Neural cell (in vitro differentiated cells): ENCODE measurements at regions not wholly inside any gene's neighbourhood (a gene's known extent, or its start where the extent isn't known, plus 50 kb on each side); places are given as distances from the start of the nearest gene placed in this dataset.

ENCODE experiments used
- H2AFZ ChIP-seq: fragments of 200-600, 300-800 bp; sonication (generic), shearing (Covaris generic); 2 replicates; pipeline ENCODE4 v1.6.0; 2014; ENCODE audit warnings: low read depth, mild to moderate bottlenecking, antibody characterized with exemption, low read length, moderate library complexity
- H3F3A ChIP-seq: fragments of 200-600 bp; shearing (Covaris generic); 2 replicates; pipeline ENCODE4 v1.6.1; 2016; ENCODE audit warnings: mild to moderate bottlenecking, moderate library complexity, mixed read lengths, antibody characterized with exemption, low read length; ENCODE audit not compliant: insufficient read depth, poor library complexity, severe bottlenecking
- H3K27ac ChIP-seq: fragments of 200-600, 300-800 bp; sonication (generic), shearing (Covaris generic); 2 replicates; pipeline ENCODE4 v1.5.1; 2014; ENCODE audit warnings: mild to moderate bottlenecking, low read length, moderate library complexity
- H3K27me3 ChIP-seq: fragments of 300-800, 200-600 bp; sonication (generic), shearing (Covaris generic); 2 replicates; pipeline ENCODE4 v1.6.0; 2014; ENCODE audit warnings: mild to moderate bottlenecking, low read depth, low read length, moderate library complexity; ENCODE audit not compliant: insufficient read depth
- H3K36me3 ChIP-seq: fragments of 300-800, 200-600 bp; sonication (generic), shearing (Covaris generic); 2 replicates; pipeline ENCODE4 v1.5.1; 2014; ENCODE audit warnings: mild to moderate bottlenecking, antibody characterized with exemption, low read length, moderate library complexity; ENCODE audit not compliant: insufficient read depth
- H3K4me2 ChIP-seq: fragments of 300-800, 200-600 bp; sonication (generic), shearing (Covaris generic); 2 replicates; pipeline ENCODE4 v1.6.0; 2014; ENCODE audit warnings: mild to moderate bottlenecking, low read length
- H3K4me3 ChIP-seq: fragments of 300-800, 200-600 bp; sonication (generic), shearing (Covaris generic); 2 replicates; pipeline ENCODE4 v1.5.1; 2014; ENCODE audit warnings: mild to moderate bottlenecking, low read length, moderate library complexity
- H3K79me2 ChIP-seq: fragments of 200-600 bp; shearing (Covaris generic); replicated peaks from 2 replicates; pipeline ENCODE4 v1.6.0; 2014; ENCODE audit warnings: mild to moderate bottlenecking, low read length, moderate library complexity; ENCODE audit not compliant: insufficient read depth
- H3K9ac ChIP-seq: fragments of 300-800, 200-600 bp; sonication (generic), shearing (Covaris generic); 2 replicates; pipeline ENCODE4 v1.6.1; 2016; ENCODE audit warnings: mild to moderate bottlenecking, low read length, mixed read lengths
- H3K9me2 ChIP-seq: fragments of 200-600 bp; shearing (Covaris generic); 2 replicates; pipeline ENCODE4 v1.6.1; 2016; ENCODE audit warnings: mild to moderate bottlenecking, low read length, mixed read lengths; ENCODE audit not compliant: insufficient read depth
- H3K9me3 ChIP-seq: fragments of 200-600, 300-800 bp; sonication (generic), shearing (Covaris generic); 2 replicates; pipeline ENCODE4 v1.6.1; 2016; ENCODE audit warnings: mild to moderate bottlenecking, mixed run types, low read length, moderate library complexity, mixed read lengths
- H4K20me1 ChIP-seq: fragments of 200-600 bp; shearing (Covaris generic); 2 replicates; pipeline ENCODE4 v1.6.1; 2016; ENCODE audit warnings: mild to moderate bottlenecking, mixed run types; ENCODE audit not compliant: insufficient read depth
- CTCF ChIP-seq: fragments of 450-650 bp; IDR thresholded peaks from 2 replicates; pipeline ENCODE4 v1.5.1; 2014; ENCODE audit warnings: antibody characterized with exemption, mild to moderate bottlenecking, moderate library complexity; ENCODE audit not compliant: poor library complexity, severe bottlenecking
- EP300 ChIP-seq: fragments of 450-650 bp; conservative IDR thresholded peaks from 2 replicates; pipeline ENCODE4 v1.6.1; 2014; ENCODE audit warnings: antibody characterized with exemption, mild to moderate bottlenecking, moderate library complexity; ENCODE audit not compliant: poor library complexity, severe bottlenecking
- EZH2 ChIP-seq: fragments of 200-600, 300-800 bp; shearing (Covaris generic), sonication (generic); IDR thresholded peaks from 2 replicates; pipeline ENCODE4 v1.6.1; 2014; ENCODE audit warnings: antibody characterized with exemption, low read length, borderline replicate concordance, mild to moderate bottlenecking; ENCODE audit not compliant: insufficient read depth, poor library complexity, severe bottlenecking
- MXI1 ChIP-seq: fragments of 450-650 bp; conservative IDR thresholded peaks from 2 replicates; pipeline ENCODE4 v1.6.1; 2014; ENCODE audit warnings: antibody characterized with exemption, mild to moderate bottlenecking; ENCODE audit not compliant: poor library complexity, severe bottlenecking
- POLR2AphosphoS5 ChIP-seq: IDR thresholded peaks from 2 replicates; pipeline ENCODE4 v1.6.1; 2012
- RAD21 ChIP-seq: fragments of 450-650 bp; conservative IDR thresholded peaks from 2 replicates; pipeline ENCODE4 v1.6.1; 2014; ENCODE audit warnings: antibody characterized with exemption, mild to moderate bottlenecking, moderate library complexity
- SMC3 ChIP-seq: fragments of 450-650 bp; conservative IDR thresholded peaks from 2 replicates; pipeline ENCODE4 v1.6.1; 2014; ENCODE audit warnings: antibody characterized with exemption, mild to moderate bottlenecking, moderate library complexity; ENCODE audit not compliant: poor library complexity
- TAF1 ChIP-seq: IDR thresholded peaks from 2 replicates; pipeline ENCODE4 v1.6.1; 2012; ENCODE audit warnings: low read depth
- TF ChIP-seq, protein P1 (sequence below): IDR thresholded peaks from 2 replicates; pipeline ENCODE4 v1.6.1; 2012; ENCODE audit warnings: borderline replicate concordance

DNA sequence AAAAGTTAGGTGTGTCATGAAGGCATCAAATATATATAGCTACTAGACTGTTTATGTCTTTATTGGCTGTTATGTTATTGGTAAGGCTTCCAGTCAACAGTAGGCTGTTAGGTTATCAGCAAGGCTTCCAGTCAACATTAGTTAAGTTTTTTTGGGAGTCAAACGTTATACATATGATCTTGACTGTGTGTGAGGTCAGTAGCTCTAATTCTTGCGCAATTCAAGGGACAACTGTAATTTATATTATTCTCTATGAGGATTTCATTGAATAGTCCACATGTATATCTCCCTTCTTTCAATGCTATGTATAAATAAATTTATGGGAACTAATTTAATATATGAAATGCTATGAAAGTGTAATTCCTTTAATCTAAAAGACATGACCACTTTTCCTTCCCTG, 757.5 kb upstream of the TMEFF2 start:
- TF ChIP-seq POLR2AphosphoS5, result no peak
- TF ChIP-seq, protein P1, sequence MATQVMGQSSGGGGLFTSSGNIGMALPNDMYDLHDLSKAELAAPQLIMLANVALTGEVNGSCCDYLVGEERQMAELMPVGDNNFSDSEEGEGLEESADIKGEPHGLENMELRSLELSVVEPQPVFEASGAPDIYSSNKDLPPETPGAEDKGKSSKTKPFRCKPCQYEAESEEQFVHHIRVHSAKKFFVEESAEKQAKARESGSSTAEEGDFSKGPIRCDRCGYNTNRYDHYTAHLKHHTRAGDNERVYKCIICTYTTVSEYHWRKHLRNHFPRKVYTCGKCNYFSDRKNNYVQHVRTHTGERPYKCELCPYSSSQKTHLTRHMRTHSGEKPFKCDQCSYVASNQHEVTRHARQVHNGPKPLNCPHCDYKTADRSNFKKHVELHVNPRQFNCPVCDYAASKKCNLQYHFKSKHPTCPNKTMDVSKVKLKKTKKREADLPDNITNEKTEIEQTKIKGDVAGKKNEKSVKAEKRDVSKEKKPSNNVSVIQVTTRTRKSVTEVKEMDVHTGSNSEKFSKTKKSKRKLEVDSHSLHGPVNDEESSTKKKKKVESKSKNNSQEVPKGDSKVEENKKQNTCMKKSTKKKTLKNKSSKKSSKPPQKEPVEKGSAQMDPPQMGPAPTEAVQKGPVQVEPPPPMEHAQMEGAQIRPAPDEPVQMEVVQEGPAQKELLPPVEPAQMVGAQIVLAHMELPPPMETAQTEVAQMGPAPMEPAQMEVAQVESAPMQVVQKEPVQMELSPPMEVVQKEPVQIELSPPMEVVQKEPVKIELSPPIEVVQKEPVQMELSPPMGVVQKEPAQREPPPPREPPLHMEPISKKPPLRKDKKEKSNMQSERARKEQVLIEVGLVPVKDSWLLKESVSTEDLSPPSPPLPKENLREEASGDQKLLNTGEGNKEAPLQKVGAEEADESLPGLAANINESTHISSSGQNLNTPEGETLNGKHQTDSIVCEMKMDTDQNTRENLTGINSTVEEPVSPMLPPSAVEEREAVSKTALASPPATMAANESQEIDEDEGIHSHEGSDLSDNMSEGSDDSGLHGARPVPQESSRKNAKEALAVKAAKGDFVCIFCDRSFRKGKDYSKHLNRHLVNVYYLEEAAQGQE, result no peak
- no peak for TF ChIP-seq EZH2
- no peak for TF ChIP-seq MXI1
- no peak for TF ChIP-seq TAF1
- Histone ChIP-seq H3K9me3 (no peaks in the 10 kb centered on the region), H3F3A (no peaks in the 10 kb centered on the region), H3K79me2 (no peaks in the 10 kb centered on the region), H3K36me3 (no peaks in the 10 kb centered on the region), H3K27me3 (no peaks in the 10 kb centered on the region), H3K4me2 (no peak overlapping the region), H3K9ac (no peak overlapping the region), H3K27ac (no peak overlapping the region), H2AFZ (no peak overlapping the region), H3K4me3 (no peak overlapping the region), H4K20me1 (no peaks in the 10 kb centered on the region), H3K9me2 (no peaks in the 10 kb centered on the region)

DNA sequence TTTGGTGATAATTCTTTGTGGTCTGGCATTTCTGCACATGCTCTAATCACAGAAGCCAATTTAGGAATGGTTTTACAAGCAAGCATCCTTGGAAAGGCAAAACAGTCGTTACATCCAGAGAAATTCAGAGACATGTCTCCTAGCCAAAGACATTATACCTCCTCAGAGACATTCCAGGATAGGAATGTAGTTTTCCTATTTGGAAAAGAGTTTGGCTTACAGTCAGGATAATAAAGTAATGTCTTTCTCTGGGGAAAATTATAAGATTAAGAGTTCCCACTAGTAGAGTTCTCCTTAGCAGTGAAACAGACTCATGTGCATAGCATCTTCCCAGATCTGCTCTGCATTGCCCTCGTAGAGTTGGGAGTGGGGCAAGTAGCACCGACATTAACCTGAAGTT, 753.6 kb upstream of the TMEFF2 start:
- Histone ChIP-seq H3K9ac (no peak overlapping the region), H3K36me3 (no peaks in the 10 kb centered on the region), H3K9me2 (no peaks in the 10 kb centered on the region), H4K20me1 (no peaks in the 10 kb centered on the region), H3K9me3 (no peaks in the 10 kb centered on the region), H2AFZ (no peak overlapping the region), H3K4me2 (no peak overlapping the region), H3K27ac (no peak overlapping the region), H3K27me3 (no peaks in the 10 kb centered on the region), H3K4me3 (no peak overlapping the region), H3F3A (no peaks in the 10 kb centered on the region), H3K79me2 (no peaks in the 10 kb centered on the region)
- TF ChIP-seq CTCF, result no peak

GRCh38 chr2:192947352-192947751, 752.6 kb upstream of the TMEFF2 start:
- no peak overlapping the region for H3K27ac ChIP-seq
- no peaks in the 10 kb centered on the region for H3F3A ChIP-seq
- no peak overlapping the region for H3K4me3 ChIP-seq
- H2AFZ ChIP-seq, result no peak overlapping the region
- H3K9me2 ChIP-seq, result no peaks in the 10 kb centered on the region
- no peaks in the 10 kb centered on the region for H3K27me3 ChIP-seq
- no peaks in the 10 kb centered on the region for H3K9me3 ChIP-seq
- H4K20me1 ChIP-seq, result no peaks in the 10 kb centered on the region
- no peak overlapping the region for H3K9ac ChIP-seq
- TF ChIP-seq RAD21, result no peak
- TF ChIP-seq CTCF, result no peak
- TF ChIP-seq EZH2, result no peak
- no peak for TF ChIP-seq SMC3
- TF ChIP-seq POLR2AphosphoS5, result no peak
- no peak for TF ChIP-seq EP300
- TF ChIP-seq MXI1, result no peak
- TF ChIP-seq, protein P1, result no peak
- no peak for TF ChIP-seq TAF1
- H3K36me3 ChIP-seq, result no peaks in the 10 kb centered on the region
- H3K79me2 ChIP-seq, result no peaks in the 10 kb centered on the region
- H3K4me2 ChIP-seq, result no peak overlapping the region
